NAMALWA (cell line): ENCODE measurements at regions not wholly inside any gene's neighbourhood (a gene's known extent, or its start where the extent isn't known, plus 50 kb on each side); places are given as distances from the start of the nearest gene placed in this dataset.

Experiments used
- DNase-seq: peaks from one replicate; pipeline ENCODE4 v3.0.0-alpha.2; 2015; ENCODE audit warnings: low spot score

GRCh38 chrX:46301903-46302302, 243.3 kb downstream of the ZNF674 start:
- DNase-seq: no peak

GRCh38 chrX:46298821-46299220, 246.4 kb downstream of the ZNF674 start:
- no peak for DNase-seq

GRCh38 chrX:46295963-46296362, 249.3 kb downstream of the ZNF674 start:
- DNase-seq: no peak

GRCh38 chrX:46294234-46294633, 251.0 kb downstream of the ZNF674 start:
- DNase-seq: no peak

- DNase-seq: no peak
Measured at GRCh38 chrX:46279925-46280313, 265.3 kb downstream of the ZNF674 start.

- no peak for DNase-seq
Measured at GRCh38 chrX:46279214-46279924, 265.9 kb downstream of the ZNF674 start.

GRCh38 chrX:46278572-46278971, 266.6 kb downstream of the ZNF674 start:
- DNase-seq: no peak

- DNase-seq: no peak
Measured at GRCh38 chrX:46268412-46268811, 276.8 kb downstream of the ZNF674 start.

- no peak for DNase-seq
Measured at GRCh38 chrX:46263494-46263893, 281.7 kb downstream of the ZNF674 start.

GRCh38 chrX:46262304-46262703, 282.9 kb downstream of the ZNF674 start:
- DNase-seq: no peak

- no peak for DNase-seq
Measured at GRCh38 chrX:46260499-46260898, 284.7 kb downstream of the ZNF674 start.

- DNase-seq: no peak
Measured at GRCh38 chrX:46258356-46258755, 286.9 kb downstream of the ZNF674 start.

GRCh38 chrX:46257451-46257879, 287.8 kb downstream of the ZNF674 start:
- DNase-seq: no peak

- DNase-seq: no peak
Measured at GRCh38 chrX:46256875-46257274, 288.3 kb downstream of the ZNF674 start.

- DNase-seq: no peak
Measured at GRCh38 chrX:46255046-46255445, 290.2 kb downstream of the ZNF674 start.

GRCh38 chrX:46254641-46255040, 290.6 kb downstream of the ZNF674 start:
- DNase-seq: no peak

GRCh38 chrX:46251755-46252154, 293.5 kb downstream of the ZNF674 start:
- no peak for DNase-seq

GRCh38 chrX:46250151-46250550, 295.1 kb downstream of the ZNF674 start:
- no peak for DNase-seq

- DNase-seq: no peak
Measured at GRCh38 chrX:46247456-46247855, 297.8 kb downstream of the ZNF674 start.

- no peak for DNase-seq
Measured at GRCh38 chrX:46244451-46244850, 300.8 kb downstream of the ZNF674 start.

- no peak for DNase-seq
Measured at GRCh38 chrX:46236411-46236810, 308.8 kb downstream of the ZNF674 start.

- no peak for DNase-seq
Measured at GRCh38 chrX:46235778-46236177, 309.4 kb downstream of the ZNF674 start.

GRCh38 chrX:46234775-46235174, 310.4 kb downstream of the ZNF674 start:
- DNase-seq: no peak

GRCh38 chrX:46228389-46228788, 316.8 kb downstream of the ZNF674 start:
- no peak for DNase-seq
